GM06990 (cell line): ENCODE measurements at regions not wholly inside any gene's neighbourhood (a gene's known extent, or its start where the extent isn't known, plus 50 kb on each side); places are given as distances from the start of the nearest gene placed in this dataset.

Experiments
- DNase-seq: peaks from one replicate; pipeline ENCODE4 v3.0.0-alpha.2; 2011; ENCODE audit not compliant: insufficient read length; ENCODE audit errors: extremely low read depth
- H3K27me3 ChIP-seq: replicated peaks from 2 replicates; pipeline ENCODE4 v1.6.0; 2011; ENCODE audit warnings: low read length; ENCODE audit not compliant: control insufficient read depth, insufficient read depth
- H3K36me3 ChIP-seq: 2 replicates; pipeline ENCODE4 v1.5.1; 2011; ENCODE audit warnings: low read length; ENCODE audit not compliant: control insufficient read depth, insufficient read depth
- H3K4me3 ChIP-seq: replicated peaks from 2 replicates; pipeline ENCODE4 v1.5.1; 2011; ENCODE audit warnings: low read depth, mild to moderate bottlenecking, control low read depth, low read length
- TF ChIP-seq, protein P1 (sequence below): IDR thresholded peaks from 2 replicates; pipeline ENCODE4 v1.5.1; 2011; ENCODE audit warnings: low read length, control low read depth, mild to moderate bottlenecking, inconsistent platforms; ENCODE audit not compliant: insufficient read depth, poor library complexity, severe bottlenecking

DNA sequence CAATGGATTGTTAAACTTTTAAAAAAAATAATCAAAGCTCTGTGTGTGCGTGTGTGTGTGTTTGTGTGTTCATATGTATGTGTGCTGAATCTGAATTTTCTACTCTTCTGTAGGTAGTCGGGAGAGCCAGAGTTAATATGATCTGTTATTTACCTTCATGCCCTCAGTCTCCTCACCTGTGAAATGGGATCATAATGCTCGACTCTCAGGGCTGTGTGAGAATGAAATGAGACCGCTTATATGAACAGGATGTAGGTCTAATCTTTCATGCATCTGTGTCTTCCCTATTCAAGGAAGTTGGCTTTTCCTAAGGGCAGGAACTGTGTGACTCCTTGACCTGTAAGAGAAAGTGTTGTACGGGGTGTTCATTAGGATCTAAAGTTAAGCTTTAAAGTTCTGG is 182.2 kb downstream of the RPLP1 start:
- DNase-seq = no peak
- H3K27me3 ChIP-seq = peaks cover 3% of the 10 kb centered on the region

DNA sequence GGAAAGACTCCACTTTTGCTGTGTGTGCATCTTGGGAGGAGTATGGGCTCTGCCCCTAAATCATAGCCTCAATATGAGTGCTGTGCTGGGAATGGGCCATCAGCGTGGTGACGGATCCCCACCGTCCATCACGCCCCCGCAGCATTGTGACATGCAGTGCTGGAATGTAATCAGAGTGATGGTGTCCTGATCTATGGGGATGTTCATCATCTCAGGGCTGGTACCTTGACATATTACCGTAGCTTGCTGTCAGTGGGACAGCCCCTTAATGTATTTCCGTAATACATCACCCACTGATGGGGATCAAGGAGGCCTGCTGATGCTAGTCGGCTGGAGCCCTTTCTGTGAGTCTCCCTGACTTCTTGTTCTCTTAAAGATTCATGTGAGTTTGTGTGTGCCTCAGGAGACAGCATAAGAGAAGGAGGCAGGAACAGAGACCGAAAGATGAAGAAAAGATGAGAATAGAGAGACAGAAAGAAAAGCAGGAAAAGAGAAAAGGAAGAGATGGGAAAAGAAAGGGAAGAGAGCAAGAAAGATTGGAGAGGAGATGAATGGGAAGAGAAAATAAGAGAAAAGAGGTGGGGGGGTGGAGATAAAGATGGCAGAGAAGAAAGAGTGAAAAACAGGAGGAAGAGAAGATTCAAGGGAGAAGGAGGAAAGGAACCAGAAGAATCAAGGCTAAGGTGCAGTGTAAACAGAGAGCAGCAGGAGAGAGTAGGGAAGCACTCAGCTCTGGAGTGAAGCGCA is 183.7 kb downstream of the RPLP1 start:
- H3K27me3 ChIP-seq = peaks cover 2% of the 10 kb centered on the region
- H3K36me3 ChIP-seq = no peaks in the 10 kb centered on the region
- no peak overlapping the region for H3K4me3 ChIP-seq
- no peak for DNase-seq
- TF ChIP-seq, protein P1, sequence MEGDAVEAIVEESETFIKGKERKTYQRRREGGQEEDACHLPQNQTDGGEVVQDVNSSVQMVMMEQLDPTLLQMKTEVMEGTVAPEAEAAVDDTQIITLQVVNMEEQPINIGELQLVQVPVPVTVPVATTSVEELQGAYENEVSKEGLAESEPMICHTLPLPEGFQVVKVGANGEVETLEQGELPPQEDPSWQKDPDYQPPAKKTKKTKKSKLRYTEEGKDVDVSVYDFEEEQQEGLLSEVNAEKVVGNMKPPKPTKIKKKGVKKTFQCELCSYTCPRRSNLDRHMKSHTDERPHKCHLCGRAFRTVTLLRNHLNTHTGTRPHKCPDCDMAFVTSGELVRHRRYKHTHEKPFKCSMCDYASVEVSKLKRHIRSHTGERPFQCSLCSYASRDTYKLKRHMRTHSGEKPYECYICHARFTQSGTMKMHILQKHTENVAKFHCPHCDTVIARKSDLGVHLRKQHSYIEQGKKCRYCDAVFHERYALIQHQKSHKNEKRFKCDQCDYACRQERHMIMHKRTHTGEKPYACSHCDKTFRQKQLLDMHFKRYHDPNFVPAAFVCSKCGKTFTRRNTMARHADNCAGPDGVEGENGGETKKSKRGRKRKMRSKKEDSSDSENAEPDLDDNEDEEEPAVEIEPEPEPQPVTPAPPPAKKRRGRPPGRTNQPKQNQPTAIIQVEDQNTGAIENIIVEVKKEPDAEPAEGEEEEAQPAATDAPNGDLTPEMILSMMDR = no peak

More for the DNA sequence above, 182.2 kb downstream of the RPLP1 start:
- no peaks in the 10 kb centered on the region for H3K36me3 ChIP-seq
- H3K4me3 ChIP-seq = no peak overlapping the region
- TF ChIP-seq, protein P1 = no peak

DNA sequence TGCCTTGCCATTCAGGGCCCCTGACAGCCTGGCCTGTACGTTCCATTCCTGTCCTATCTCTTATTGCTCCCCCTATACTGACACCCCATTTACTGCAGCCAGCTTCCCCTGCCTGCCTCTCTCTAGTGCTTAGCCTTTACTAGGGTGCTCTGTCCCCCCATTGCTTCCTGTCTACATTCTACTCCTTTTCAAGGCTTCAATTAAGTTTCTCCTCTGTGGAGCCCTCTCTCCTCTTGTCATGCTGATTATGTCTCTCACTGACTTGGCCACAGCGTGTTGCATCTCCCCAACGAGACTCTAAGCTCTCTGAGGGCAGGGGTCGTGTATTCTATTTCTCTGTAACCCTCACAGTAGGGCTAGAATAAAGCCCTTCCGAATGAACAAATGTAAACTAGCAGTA is 185.2 kb downstream of the RPLP1 start:
- TF ChIP-seq, protein P1 = no peak
- H3K4me3 ChIP-seq = no peak overlapping the region
- peaks cover 2% of the 10 kb centered on the region for H3K27me3 ChIP-seq
- DNase-seq = no peak
- no peaks in the 10 kb centered on the region for H3K36me3 ChIP-seq

DNA sequence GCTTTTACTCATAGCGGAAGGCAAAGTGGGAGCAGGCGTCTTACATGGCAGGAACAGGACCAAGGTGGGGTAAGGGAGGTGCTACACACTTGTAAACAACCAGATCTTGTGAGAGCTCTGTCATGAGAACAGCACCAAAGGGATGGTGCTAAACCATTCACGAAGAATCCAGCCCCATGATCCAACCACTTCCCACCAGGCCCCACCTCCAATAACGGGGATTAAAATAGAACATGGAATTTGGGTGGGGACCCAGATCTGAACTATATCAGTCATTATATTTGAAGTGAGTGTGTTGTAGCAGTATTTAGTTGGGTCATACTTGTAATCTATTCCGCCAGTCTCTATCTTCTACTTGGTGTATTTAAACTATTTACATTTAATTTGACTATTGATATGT is 190.9 kb downstream of the RPLP1 start:
- DNase-seq = no peak
- H3K4me3 ChIP-seq = no peak overlapping the region
- no peaks in the 10 kb centered on the region for H3K36me3 ChIP-seq
- no peaks in the 10 kb centered on the region for H3K27me3 ChIP-seq
- TF ChIP-seq, protein P1 = no peak

DNA sequence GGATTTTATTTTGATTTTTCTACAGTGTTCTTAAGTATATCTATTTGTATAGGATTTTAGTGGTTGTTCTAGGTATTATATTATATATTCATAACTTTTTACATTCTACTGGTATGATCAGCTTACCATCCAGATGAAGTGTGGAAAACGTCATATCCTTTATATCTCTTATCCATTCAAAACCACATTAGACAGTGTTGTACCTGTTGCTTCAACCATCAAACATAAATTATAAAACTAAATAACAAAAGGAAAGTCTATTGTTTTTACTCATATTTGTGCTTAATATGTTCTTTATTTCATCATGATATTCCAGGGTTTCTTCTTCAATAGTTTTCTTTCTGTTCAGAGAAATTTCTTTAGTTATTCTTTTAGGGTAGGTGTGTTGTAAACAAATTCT is 191.4 kb downstream of the RPLP1 start:
- no peak overlapping the region for H3K4me3 ChIP-seq
- TF ChIP-seq, protein P1 = no peak
- no peaks in the 10 kb centered on the region for H3K27me3 ChIP-seq
- DNase-seq = no peak
- no peaks in the 10 kb centered on the region for H3K36me3 ChIP-seq

DNA sequence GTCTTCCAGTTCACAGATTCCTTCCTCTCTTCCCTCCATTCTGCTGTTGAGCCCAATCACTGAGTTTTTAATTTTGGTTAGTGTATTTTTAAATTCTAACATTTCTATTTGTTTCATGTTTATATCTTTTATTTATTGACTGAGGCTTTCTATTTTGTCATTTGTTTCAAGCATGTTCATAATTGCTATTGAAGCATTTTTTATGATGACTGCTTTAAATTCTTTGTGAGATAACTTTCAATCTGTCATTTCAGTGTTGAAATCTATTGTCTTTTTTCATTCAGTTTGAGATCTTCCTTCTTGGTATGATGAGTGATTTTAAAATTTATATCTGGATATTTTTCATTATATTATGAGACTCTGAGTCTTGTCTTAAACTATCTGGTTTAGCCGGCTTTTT is 192.3 kb downstream of the RPLP1 start:
- TF ChIP-seq, protein P1 = no peak
- no peaks in the 10 kb centered on the region for H3K36me3 ChIP-seq
- H3K4me3 ChIP-seq = no peak overlapping the region
- DNase-seq = no peak
- H3K27me3 ChIP-seq = no peaks in the 10 kb centered on the region
